ENCODE measurements at regions not wholly inside any gene's neighbourhood (a gene's known extent, or its start where the extent isn't known, plus 50 kb on each side); places are given as distances from the start of the nearest gene placed in this dataset.

GRCh38 chr6:119678961-119679360, 329.4 kb upstream of the MAN1A1 start:
- Histone ChIP-seq H3K27ac (ENCODE audit: insufficient read depth, low read length) (no peak overlapping the region), H3K27me3 (ENCODE audit: control insufficient read depth, insufficient read depth, low read length) (no peaks in the 10 kb centered on the region), H3K4me1 (ENCODE audit: control insufficient read depth, extremely low read depth, insufficient read depth, low read length) (no peaks in the 10 kb centered on the region), H3K9me3 (ENCODE audit: control insufficient read depth, insufficient read depth, low read depth, low read length) (no peaks in the 10 kb centered on the region), H3K4me2 (ENCODE audit: extremely low read depth, insufficient read depth, low read length) (no peak overlapping the region), H3K36me3 (ENCODE audit: control insufficient read depth, insufficient read depth, low read length) (no peaks in the 10 kb centered on the region), H3K79me2 (ENCODE audit: control insufficient read depth, insufficient read depth, low read length) (no peaks in the 10 kb centered on the region), H2AFZ (ENCODE audit: low read length) (no peak overlapping the region), H3K4me3 (replicated peaks in 1 of 4; ENCODE audit: control extremely low read depth in 1 of 4, insufficient read depth in 1 of 4, low read depth in 3 of 4, low read length in 4 of 4) (no peak overlapping the region), H3K9ac (ENCODE audit: insufficient read depth, low read length) (no peak overlapping the region), H4K20me1 (ENCODE audit: control insufficient read depth, extremely low read depth, insufficient read depth, low read length) (no peaks in the 10 kb centered on the region)
- DNase-seq (ENCODE audit: low read depth in 2 of 2): no peak
- TF ChIP-seq CTCF (conservative IDR thresholded peaks at IDR 0.05 in 1 of 2, IDR thresholded peaks at IDR 0.05 in 1 of 2; ENCODE audit: low read depth in 1 of 2, low read length in 2 of 2) (no peak), EZH2 (IDR thresholded peaks at IDR 0.05; ENCODE audit: low read length, missing control alignments) (no peak)

GRCh38 chr6:119677384-119677783, 327.8 kb upstream of the MAN1A1 start:
- Histone ChIP-seq H3K4me2 (ENCODE audit: extremely low read depth, insufficient read depth, low read length) (no peak overlapping the region), H3K4me1 (ENCODE audit: control insufficient read depth, extremely low read depth, insufficient read depth, low read length) (no peaks in the 10 kb centered on the region), H3K9ac (ENCODE audit: insufficient read depth, low read length) (no peak overlapping the region), H3K4me3 (replicated peaks in 1 of 4; ENCODE audit: control extremely low read depth in 1 of 4, insufficient read depth in 1 of 4, low read depth in 3 of 4, low read length in 4 of 4) (no peak overlapping the region), H3K79me2 (ENCODE audit: control insufficient read depth, insufficient read depth, low read length) (no peaks in the 10 kb centered on the region), H3K36me3 (ENCODE audit: control insufficient read depth, insufficient read depth, low read length) (no peaks in the 10 kb centered on the region), H3K9me3 (ENCODE audit: control insufficient read depth, insufficient read depth, low read depth, low read length) (no peaks in the 10 kb centered on the region), H4K20me1 (ENCODE audit: control insufficient read depth, extremely low read depth, insufficient read depth, low read length) (no peaks in the 10 kb centered on the region), H3K27me3 (ENCODE audit: control insufficient read depth, insufficient read depth, low read length) (no peaks in the 10 kb centered on the region), H2AFZ (ENCODE audit: low read length) (no peak overlapping the region), H3K27ac (ENCODE audit: insufficient read depth, low read length) (no peak overlapping the region)
- no peak for TF ChIP-seq CTCF (conservative IDR thresholded peaks at IDR 0.05 in 1 of 2, IDR thresholded peaks at IDR 0.05 in 1 of 2; ENCODE audit: low read depth in 1 of 2, low read length in 2 of 2)
- no peak for DNase-seq (ENCODE audit: low read depth in 2 of 2)

- H2AFZ ChIP-seq (ENCODE audit: low read length): no peak overlapping the region
- no peak overlapping the region for H3K4me2 ChIP-seq (ENCODE audit: extremely low read depth, insufficient read depth, low read length)
- no peaks in the 10 kb centered on the region for H3K27me3 ChIP-seq (ENCODE audit: control insufficient read depth, insufficient read depth, low read length)
- H3K4me3 ChIP-seq (replicated peaks in 1 of 4; ENCODE audit: control extremely low read depth in 1 of 4, insufficient read depth in 1 of 4, low read depth in 3 of 4, low read length in 4 of 4): no peak overlapping the region
- DNase-seq (ENCODE audit: low read depth in 2 of 2): peak; percentile 28 to 36
- TF ChIP-seq CTCF (conservative IDR thresholded peaks at IDR 0.05 in 1 of 2, IDR thresholded peaks at IDR 0.05 in 1 of 2; ENCODE audit: low read depth in 1 of 2, low read length in 2 of 2) (no peak), EZH2 (IDR thresholded peaks at IDR 0.05; ENCODE audit: low read length, missing control alignments) (no peak)
- H3K27ac ChIP-seq (ENCODE audit: insufficient read depth, low read length): no peak overlapping the region
- H3K36me3 ChIP-seq (ENCODE audit: control insufficient read depth, insufficient read depth, low read length): no peaks in the 10 kb centered on the region
- no peaks in the 10 kb centered on the region for H3K79me2 ChIP-seq (ENCODE audit: control insufficient read depth, insufficient read depth, low read length)
- H4K20me1 ChIP-seq (ENCODE audit: control insufficient read depth, extremely low read depth, insufficient read depth, low read length): no peaks in the 10 kb centered on the region
- no peaks in the 10 kb centered on the region for H3K9me3 ChIP-seq (ENCODE audit: control insufficient read depth, insufficient read depth, low read depth, low read length)
- no peaks in the 10 kb centered on the region for H3K4me1 ChIP-seq (ENCODE audit: control insufficient read depth, extremely low read depth, insufficient read depth, low read length)
- no peak overlapping the region for H3K9ac ChIP-seq (ENCODE audit: insufficient read depth, low read length)
Observed at GRCh38 chr6:119676961-119677360, 327.4 kb upstream of the MAN1A1 start.
